Neural cell (in vitro differentiated cells): ENCODE measurements at regions not wholly inside any gene's neighbourhood (a gene's known extent, or its start where the extent isn't known, plus 50 kb on each side); places are given as distances from the start of the nearest gene placed in this dataset.

Source experiments
- H2AFZ ChIP-seq: fragments of 200-600, 300-800 bp; sonication (generic), shearing (Covaris generic); 2 replicates; pipeline ENCODE4 v1.6.0; 2014; ENCODE audit warnings: low read depth, mild to moderate bottlenecking, antibody characterized with exemption, low read length, moderate library complexity
- H3F3A ChIP-seq: fragments of 200-600 bp; shearing (Covaris generic); 2 replicates; pipeline ENCODE4 v1.6.1; 2016; ENCODE audit warnings: mild to moderate bottlenecking, moderate library complexity, mixed read lengths, antibody characterized with exemption, low read length; ENCODE audit not compliant: insufficient read depth, poor library complexity, severe bottlenecking
- H3K27ac ChIP-seq: fragments of 200-600, 300-800 bp; sonication (generic), shearing (Covaris generic); 2 replicates; pipeline ENCODE4 v1.5.1; 2014; ENCODE audit warnings: mild to moderate bottlenecking, low read length, moderate library complexity
- H3K27me3 ChIP-seq: fragments of 300-800, 200-600 bp; sonication (generic), shearing (Covaris generic); 2 replicates; pipeline ENCODE4 v1.6.0; 2014; ENCODE audit warnings: mild to moderate bottlenecking, low read depth, low read length, moderate library complexity; ENCODE audit not compliant: insufficient read depth
- H3K36me3 ChIP-seq: fragments of 300-800, 200-600 bp; sonication (generic), shearing (Covaris generic); 2 replicates; pipeline ENCODE4 v1.5.1; 2014; ENCODE audit warnings: mild to moderate bottlenecking, antibody characterized with exemption, low read length, moderate library complexity; ENCODE audit not compliant: insufficient read depth
- H3K4me2 ChIP-seq: fragments of 300-800, 200-600 bp; sonication (generic), shearing (Covaris generic); 2 replicates; pipeline ENCODE4 v1.6.0; 2014; ENCODE audit warnings: mild to moderate bottlenecking, low read length
- H3K4me3 ChIP-seq: fragments of 300-800, 200-600 bp; sonication (generic), shearing (Covaris generic); 2 replicates; pipeline ENCODE4 v1.5.1; 2014; ENCODE audit warnings: mild to moderate bottlenecking, low read length, moderate library complexity
- H3K79me2 ChIP-seq: fragments of 200-600 bp; shearing (Covaris generic); replicated peaks from 2 replicates; pipeline ENCODE4 v1.6.0; 2014; ENCODE audit warnings: mild to moderate bottlenecking, low read length, moderate library complexity; ENCODE audit not compliant: insufficient read depth
- H3K9ac ChIP-seq: fragments of 300-800, 200-600 bp; sonication (generic), shearing (Covaris generic); 2 replicates; pipeline ENCODE4 v1.6.1; 2016; ENCODE audit warnings: mild to moderate bottlenecking, low read length, mixed read lengths
- H3K9me2 ChIP-seq: fragments of 200-600 bp; shearing (Covaris generic); 2 replicates; pipeline ENCODE4 v1.6.1; 2016; ENCODE audit warnings: mild to moderate bottlenecking, low read length, mixed read lengths; ENCODE audit not compliant: insufficient read depth
- H3K9me3 ChIP-seq: fragments of 200-600, 300-800 bp; sonication (generic), shearing (Covaris generic); 2 replicates; pipeline ENCODE4 v1.6.1; 2016; ENCODE audit warnings: mild to moderate bottlenecking, mixed run types, low read length, moderate library complexity, mixed read lengths
- H4K20me1 ChIP-seq: fragments of 200-600 bp; shearing (Covaris generic); 2 replicates; pipeline ENCODE4 v1.6.1; 2016; ENCODE audit warnings: mild to moderate bottlenecking, mixed run types; ENCODE audit not compliant: insufficient read depth
- CTCF ChIP-seq: fragments of 450-650 bp; IDR thresholded peaks from 2 replicates; pipeline ENCODE4 v1.5.1; 2014; ENCODE audit warnings: antibody characterized with exemption, mild to moderate bottlenecking, moderate library complexity; ENCODE audit not compliant: poor library complexity, severe bottlenecking
- EP300 ChIP-seq: fragments of 450-650 bp; conservative IDR thresholded peaks from 2 replicates; pipeline ENCODE4 v1.6.1; 2014; ENCODE audit warnings: antibody characterized with exemption, mild to moderate bottlenecking, moderate library complexity; ENCODE audit not compliant: poor library complexity, severe bottlenecking
- EZH2 ChIP-seq: fragments of 200-600, 300-800 bp; shearing (Covaris generic), sonication (generic); IDR thresholded peaks from 2 replicates; pipeline ENCODE4 v1.6.1; 2014; ENCODE audit warnings: antibody characterized with exemption, low read length, borderline replicate concordance, mild to moderate bottlenecking; ENCODE audit not compliant: insufficient read depth, poor library complexity, severe bottlenecking
- MXI1 ChIP-seq: fragments of 450-650 bp; conservative IDR thresholded peaks from 2 replicates; pipeline ENCODE4 v1.6.1; 2014; ENCODE audit warnings: antibody characterized with exemption, mild to moderate bottlenecking; ENCODE audit not compliant: poor library complexity, severe bottlenecking
- POLR2AphosphoS5 ChIP-seq: IDR thresholded peaks from 2 replicates; pipeline ENCODE4 v1.6.1; 2012
- RAD21 ChIP-seq: fragments of 450-650 bp; conservative IDR thresholded peaks from 2 replicates; pipeline ENCODE4 v1.6.1; 2014; ENCODE audit warnings: antibody characterized with exemption, mild to moderate bottlenecking, moderate library complexity
- REST ChIP-seq: IDR thresholded peaks from 2 replicates; pipeline ENCODE4 v1.6.1; 2012; ENCODE audit warnings: borderline replicate concordance
- SMC3 ChIP-seq: fragments of 450-650 bp; conservative IDR thresholded peaks from 2 replicates; pipeline ENCODE4 v1.6.1; 2014; ENCODE audit warnings: antibody characterized with exemption, mild to moderate bottlenecking, moderate library complexity; ENCODE audit not compliant: poor library complexity
- TAF1 ChIP-seq: IDR thresholded peaks from 2 replicates; pipeline ENCODE4 v1.6.1; 2012; ENCODE audit warnings: low read depth

- H3K9ac ChIP-seq, result no peak overlapping the region
- no peaks in the 10 kb centered on the region for H3K79me2 ChIP-seq
- no peak overlapping the region for H2AFZ ChIP-seq
- H3F3A ChIP-seq, result no peaks in the 10 kb centered on the region
- H3K36me3 ChIP-seq, result no peaks in the 10 kb centered on the region
- H3K9me2 ChIP-seq, result no peaks in the 10 kb centered on the region
- H4K20me1 ChIP-seq, result no peaks in the 10 kb centered on the region
- no peak overlapping the region for H3K4me2 ChIP-seq
- H3K27ac ChIP-seq, result no peak overlapping the region
- no peaks in the 10 kb centered on the region for H3K9me3 ChIP-seq
- H3K27me3 ChIP-seq, result no peaks in the 10 kb centered on the region
- TF ChIP-seq TAF1 (no peak), SMC3 (no peak), CTCF (no peak), EP300 (no peak), REST (no peak), EZH2 (no peak), POLR2AphosphoS5 (no peak), MXI1 (no peak), RAD21 (no peak)
- no peak overlapping the region for H3K4me3 ChIP-seq
These were observed 900.7 kb downstream of the SOCS6 start for GRCh38 chr18:71189581-71189980.

- no peaks in the 10 kb centered on the region for H3F3A ChIP-seq
- H3K9me2 ChIP-seq, result no peaks in the 10 kb centered on the region
- TF ChIP-seq EZH2 (no peak), EP300 (no peak), TAF1 (no peak), RAD21 (no peak), MXI1 (no peak)
- H3K9me3 ChIP-seq, result peaks cover 3% of the 10 kb centered on the region
- no peak overlapping the region for H3K9ac ChIP-seq
- no peaks in the 10 kb centered on the region for H3K27me3 ChIP-seq
- H3K27ac ChIP-seq, result no peak overlapping the region
- H3K79me2 ChIP-seq, result no peaks in the 10 kb centered on the region
- no peak overlapping the region for H3K4me3 ChIP-seq
- H2AFZ ChIP-seq, result no peak overlapping the region
- H4K20me1 ChIP-seq, result no peaks in the 10 kb centered on the region
- no peaks in the 10 kb centered on the region for H3K36me3 ChIP-seq
- H3K4me2 ChIP-seq, result no peak overlapping the region
These were observed 879.8 kb downstream of the SOCS6 start for GRCh38 chr18:71168557-71169145.
